Lower lobe of right lung (tissue), 2 donors: ENCODE measurements at regions not wholly inside any gene's neighbourhood (a gene's known extent, or its start where the extent isn't known, plus 50 kb on each side); places are given as distances from the start of the nearest gene placed in this dataset.

Source experiments
- ATAC-seq, 2 donors: fragments of 200-7000 bp; cut with Tn5 transposase; one replicate each; pipeline ENCODE4 v1.9.1; 2020 to 2022; ENCODE audit warnings: mild to moderate bottlenecking in 2 of 2, moderate library complexity in 2 of 2
- DNase-seq: peaks from one replicate; pipeline ENCODE4 v3.0.0-alpha.2; 2020
- H3K27ac ChIP-seq: fragments of 200-600 bp; one replicate; pipeline ENCODE4 v1.8.0; 2022
- H3K27me3 ChIP-seq: fragments of 200-600 bp; one replicate; pipeline ENCODE4 v1.8.0; 2022; ENCODE audit warnings: low read depth
- H3K36me3 ChIP-seq: fragments of 200-600 bp; one replicate; pipeline ENCODE4 v1.8.0; 2022; ENCODE audit warnings: mild to moderate bottlenecking
- H3K4me1 ChIP-seq: fragments of 200-600 bp; one replicate; pipeline ENCODE4 v1.8.0; 2022
- H3K4me3 ChIP-seq: fragments of 200-600 bp; one replicate; pipeline ENCODE4 v1.8.0; 2022; ENCODE audit warnings: mild to moderate bottlenecking
- H3K9me3 ChIP-seq: fragments of 200-600 bp; one replicate; pipeline ENCODE4 v1.8.0; 2022
- intact Hi-C: fragments of 100-400 bp; cut with DNase I; formaldehyde crosslinking; loops from one replicate; pipeline ENCODE4 v1.11.0; 2022
- TF ChIP-seq, protein P1 (sequence below): fragments of 200-600 bp; IDR thresholded peaks from one replicate; pipeline ENCODE4 v1.8.0; 2022; ENCODE audit warnings: antibody characterized with exemption, mild to moderate bottlenecking
- donor health status: DM: no; HTN: yes; CAD: no; lungs with severe emphysema.

DNA sequence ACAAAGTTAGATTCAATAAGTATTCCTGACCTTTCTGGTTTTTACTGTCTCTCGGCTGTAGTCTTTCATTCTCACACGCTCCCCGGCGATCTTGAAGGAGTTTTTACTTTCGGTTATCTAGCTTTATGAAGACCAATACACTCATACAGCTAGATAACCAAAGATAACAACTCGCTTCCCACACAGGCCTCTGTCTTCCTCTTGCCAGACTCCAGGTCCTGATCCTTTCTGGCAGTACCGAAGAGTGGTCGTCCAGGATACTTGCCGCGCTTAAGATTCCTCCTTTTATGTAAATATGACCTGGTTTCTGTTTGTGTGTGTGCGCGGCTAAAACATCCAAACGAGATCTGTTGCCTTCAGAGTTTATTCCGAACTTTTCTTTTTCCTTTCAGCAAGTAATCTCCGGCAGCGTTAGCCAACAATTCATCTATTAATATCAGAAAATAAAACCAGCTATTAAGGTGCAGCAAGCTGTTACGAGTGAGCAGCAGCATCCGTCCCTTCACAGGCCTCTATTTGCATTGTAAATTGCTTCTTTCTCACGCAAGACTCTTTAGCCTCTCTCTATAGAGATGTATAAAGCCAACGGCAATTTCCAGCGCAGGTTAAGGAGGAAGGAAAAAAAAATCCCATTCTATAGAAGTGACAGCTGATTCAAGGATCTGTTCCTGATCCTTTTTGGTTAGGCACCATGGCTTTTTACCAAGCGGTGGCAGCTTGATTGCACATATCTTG is 216.1 kb downstream of the MEF2C start:
- H3K27me3 ChIP-seq: peaks cover 100% of the 10 kb centered on the region
- H3K9me3 ChIP-seq: no peaks in the 10 kb centered on the region
- ATAC-seq (no peak), DNase-seq (no peak)
- intact Hi-C loops: no loop called here
- H3K4me1 ChIP-seq: peaks cover 16% of the 10 kb centered on the region
- H3K27ac ChIP-seq: no peak overlapping the region
- H3K36me3 ChIP-seq: no peaks in the 10 kb centered on the region
- TF ChIP-seq, protein P1, sequence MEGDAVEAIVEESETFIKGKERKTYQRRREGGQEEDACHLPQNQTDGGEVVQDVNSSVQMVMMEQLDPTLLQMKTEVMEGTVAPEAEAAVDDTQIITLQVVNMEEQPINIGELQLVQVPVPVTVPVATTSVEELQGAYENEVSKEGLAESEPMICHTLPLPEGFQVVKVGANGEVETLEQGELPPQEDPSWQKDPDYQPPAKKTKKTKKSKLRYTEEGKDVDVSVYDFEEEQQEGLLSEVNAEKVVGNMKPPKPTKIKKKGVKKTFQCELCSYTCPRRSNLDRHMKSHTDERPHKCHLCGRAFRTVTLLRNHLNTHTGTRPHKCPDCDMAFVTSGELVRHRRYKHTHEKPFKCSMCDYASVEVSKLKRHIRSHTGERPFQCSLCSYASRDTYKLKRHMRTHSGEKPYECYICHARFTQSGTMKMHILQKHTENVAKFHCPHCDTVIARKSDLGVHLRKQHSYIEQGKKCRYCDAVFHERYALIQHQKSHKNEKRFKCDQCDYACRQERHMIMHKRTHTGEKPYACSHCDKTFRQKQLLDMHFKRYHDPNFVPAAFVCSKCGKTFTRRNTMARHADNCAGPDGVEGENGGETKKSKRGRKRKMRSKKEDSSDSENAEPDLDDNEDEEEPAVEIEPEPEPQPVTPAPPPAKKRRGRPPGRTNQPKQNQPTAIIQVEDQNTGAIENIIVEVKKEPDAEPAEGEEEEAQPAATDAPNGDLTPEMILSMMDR: no peak
- peak overlapping the region; percentile 45 for H3K4me3 ChIP-seq

DNA sequence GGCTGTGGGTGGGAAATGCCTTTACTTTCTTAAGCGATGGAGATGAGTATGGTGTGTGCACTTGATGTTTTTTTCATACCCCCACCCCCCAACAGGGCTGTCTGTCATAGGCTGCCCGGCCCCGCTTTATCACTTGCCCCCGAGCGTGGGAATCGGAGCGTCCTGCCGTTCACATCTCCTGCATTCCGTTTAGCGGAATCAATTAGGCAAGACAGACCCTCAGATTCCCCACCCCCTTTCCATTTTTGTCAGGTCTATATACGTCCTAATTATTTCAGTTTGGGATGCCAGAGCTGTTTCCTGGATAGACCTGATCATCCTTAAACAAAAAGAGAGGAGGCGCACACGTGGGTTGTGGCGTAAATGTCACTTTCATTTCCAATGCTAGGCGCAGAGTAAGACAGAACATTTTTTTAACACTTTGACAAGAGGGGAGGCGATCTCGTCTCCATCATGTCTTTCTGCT is 217.2 kb downstream of the MEF2C start:
- Histone ChIP-seq H3K27me3 (peaks cover 100% of the 10 kb centered on the region), H3K9me3 (no peaks in the 10 kb centered on the region), H3K4me1 (peaks cover 23% of the 10 kb centered on the region), H3K27ac (no peak overlapping the region), H3K4me3 (no peak overlapping the region), H3K36me3 (no peaks in the 10 kb centered on the region)
- TF ChIP-seq, protein P1: no peak
- intact Hi-C loops: no loop called here
- ATAC-seq (no peak), DNase-seq (no peak)

DNA sequence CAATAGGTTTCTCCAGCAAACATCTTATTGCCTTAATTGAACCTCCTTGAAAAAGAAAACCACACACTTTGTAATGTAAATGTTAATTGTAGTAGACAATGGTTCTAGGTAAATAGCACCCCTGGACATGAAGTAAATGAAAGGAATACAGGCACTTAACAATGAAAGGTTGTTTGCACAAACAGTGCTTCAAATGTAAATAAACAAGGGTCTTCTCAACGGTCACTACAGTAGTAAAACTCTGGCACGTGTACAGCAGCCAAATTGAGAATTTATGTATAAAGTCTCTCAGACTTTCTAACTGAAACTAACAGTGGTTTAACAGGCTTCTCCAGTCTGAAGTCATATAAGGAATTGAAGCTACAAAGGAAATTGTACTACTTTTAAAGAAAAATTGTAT is 218.3 kb downstream of the MEF2C start:
- intact Hi-C loops: no loop called here
- no peak overlapping the region for H3K4me3 ChIP-seq
- H3K9me3 ChIP-seq: no peaks in the 10 kb centered on the region
- peaks cover 31% of the 10 kb centered on the region for H3K4me1 ChIP-seq
- DNase-seq (no peak), ATAC-seq (no peak)
- peaks cover 100% of the 10 kb centered on the region for H3K27me3 ChIP-seq
- H3K27ac ChIP-seq: no peak overlapping the region
- TF ChIP-seq, protein P1: no peak
- H3K36me3 ChIP-seq: no peaks in the 10 kb centered on the region

DNA sequence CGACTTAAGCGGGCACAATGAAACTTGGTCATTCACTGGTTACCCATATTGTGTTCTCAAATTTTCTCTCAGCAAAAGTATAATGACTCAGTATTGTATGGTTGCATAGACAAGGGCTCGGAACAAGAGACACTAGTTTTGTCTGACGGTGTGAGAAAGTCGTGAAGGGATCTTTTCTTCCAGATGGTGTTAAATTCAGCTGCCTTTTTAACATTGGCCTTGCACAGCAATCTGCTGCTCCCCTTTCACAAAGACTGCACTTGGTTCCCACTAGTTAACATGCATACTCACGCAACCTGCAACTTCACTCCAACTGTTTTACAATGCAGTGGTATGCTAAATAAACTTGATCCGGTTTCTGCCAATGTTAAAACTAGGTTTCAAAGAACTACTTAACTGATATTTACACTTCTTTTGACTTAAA is 219.2 kb downstream of the MEF2C start:
- Histone ChIP-seq H3K36me3 (no peaks in the 10 kb centered on the region), H3K9me3 (no peaks in the 10 kb centered on the region), H3K27ac (no peak overlapping the region), H3K4me1 (peaks cover 32% of the 10 kb centered on the region), H3K4me3 (no peak overlapping the region), H3K27me3 (peaks cover 100% of the 10 kb centered on the region)
- no peak for ATAC-seq
- intact Hi-C loops: no loop called here
- TF ChIP-seq, protein P1: no peak
- DNase-seq: no peak

DNA sequence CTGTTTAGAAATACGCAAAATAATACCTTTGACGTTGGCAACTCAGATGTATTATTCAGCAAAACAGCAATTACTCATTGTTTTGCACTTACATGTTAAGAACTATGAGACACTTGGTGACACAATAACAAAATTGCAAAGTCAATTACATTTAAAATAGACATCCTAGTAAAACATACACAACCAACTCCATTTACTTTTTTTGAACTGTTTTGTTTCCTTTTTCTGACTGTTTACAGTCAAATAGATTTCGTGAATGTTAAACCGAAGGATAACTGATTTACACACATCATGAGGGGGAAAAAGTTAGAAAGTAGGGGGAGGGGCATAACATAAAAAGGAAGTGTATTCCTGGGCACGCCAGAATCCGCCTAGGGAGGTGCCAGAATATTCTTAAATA is 220.1 kb downstream of the MEF2C start:
- no peak for DNase-seq
- Histone ChIP-seq H3K36me3 (no peaks in the 10 kb centered on the region), H3K27me3 (peaks cover 100% of the 10 kb centered on the region), H3K4me3 (no peak overlapping the region), H3K9me3 (no peaks in the 10 kb centered on the region), H3K27ac (no peak overlapping the region), H3K4me1 (peaks cover 32% of the 10 kb centered on the region)
- no peak for ATAC-seq
- intact Hi-C loops: no loop called here
- TF ChIP-seq, protein P1: no peak
